ENCODE measurements at regions not wholly inside any gene's neighbourhood (a gene's known extent, or its start where the extent isn't known, plus 50 kb on each side); places are given as distances from the start of the nearest gene placed in this dataset.

- DNase-seq: no peak
Measured at GRCh38 chr18:73270920-73271634, 403.3 kb upstream of the NETO1 start.

GRCh38 chr18:73264562-73264921, 396.8 kb upstream of the NETO1 start:
- DNase-seq: no peak

- DNase-seq: no peak
Measured at GRCh38 chr18:73261923-73262322, 394.1 kb upstream of the NETO1 start.

- no peak for DNase-seq
Measured at GRCh38 chr18:73261243-73261642, 393.5 kb upstream of the NETO1 start.

DNA sequence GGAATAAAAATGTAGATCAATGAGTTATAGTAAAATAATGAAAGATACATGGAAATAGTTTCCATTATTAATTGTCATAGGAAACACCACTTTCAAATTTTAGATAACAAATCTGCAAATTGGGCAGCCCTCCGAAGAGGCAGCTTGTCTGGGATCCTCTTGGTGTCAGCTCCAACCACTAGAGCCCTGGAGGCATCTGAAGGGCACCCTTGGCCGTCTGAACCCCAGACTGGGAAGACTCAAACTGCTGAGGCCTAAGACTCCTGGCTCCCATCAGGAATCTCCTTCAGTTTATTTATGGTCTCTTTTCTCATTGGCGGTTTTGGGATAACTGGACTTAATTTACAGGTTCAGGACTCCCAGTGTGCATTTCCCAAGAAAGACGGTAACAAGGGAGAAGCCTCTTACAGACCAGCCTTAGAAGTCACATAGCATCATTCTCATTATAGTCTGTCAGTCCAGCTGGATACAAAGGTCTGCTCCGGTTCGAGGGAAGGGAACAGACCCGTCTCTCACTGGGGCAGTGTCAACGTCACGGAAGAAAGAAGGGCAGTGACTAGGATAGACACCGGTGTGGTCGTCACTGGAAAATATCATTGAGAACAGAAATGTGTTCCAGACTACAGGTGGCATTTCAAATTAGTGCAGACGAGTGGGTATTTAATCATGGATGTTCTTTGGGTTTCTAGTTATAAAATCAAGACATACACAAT, 390.7 kb upstream of the NETO1 start:
- no peak for DNase-seq

DNA sequence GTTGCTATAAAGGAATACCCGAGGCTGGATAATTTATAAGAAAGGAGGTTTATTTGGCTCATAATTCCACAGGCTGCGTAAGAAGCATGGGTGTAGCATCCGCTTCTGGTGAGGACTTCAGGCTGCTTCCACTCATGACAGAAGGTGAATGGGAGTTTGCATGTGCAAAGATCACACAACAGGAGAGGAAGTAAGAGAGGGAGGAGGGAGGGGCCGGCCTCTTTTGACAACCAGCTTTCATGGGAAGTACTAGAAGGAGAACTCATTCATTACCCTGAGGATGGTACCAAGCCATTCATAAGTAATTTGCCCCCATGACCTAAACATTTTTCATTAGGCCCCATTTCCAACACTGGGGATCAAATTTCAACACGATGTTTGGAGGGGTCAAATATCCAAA, 386.8 kb upstream of the NETO1 start:
- no peak for DNase-seq

GRCh38 chr18:73249030-73249429, 381.2 kb upstream of the NETO1 start:
- DNase-seq: no peak

DNA sequence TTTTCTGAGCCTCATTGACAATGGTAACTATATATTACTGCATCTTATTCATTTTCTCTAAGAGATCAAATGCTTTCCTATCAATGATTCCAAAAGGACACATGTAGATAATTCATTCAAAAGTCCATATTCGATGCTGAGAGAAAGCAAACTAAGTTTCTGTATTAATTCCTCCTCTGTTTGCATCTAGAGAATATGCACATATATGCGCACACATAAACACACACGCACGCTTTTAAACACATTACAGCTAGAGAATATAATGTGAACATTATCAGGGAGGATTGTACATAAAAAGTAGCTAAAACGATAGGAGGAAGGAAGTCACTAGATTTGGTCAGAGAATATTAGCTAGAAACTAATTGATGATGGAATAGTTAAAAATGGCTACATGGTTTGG, 379.0 kb upstream of the NETO1 start:
- no peak for DNase-seq

GRCh38 chr18:73245345-73245744, 377.6 kb upstream of the NETO1 start:
- no peak for DNase-seq

DNA sequence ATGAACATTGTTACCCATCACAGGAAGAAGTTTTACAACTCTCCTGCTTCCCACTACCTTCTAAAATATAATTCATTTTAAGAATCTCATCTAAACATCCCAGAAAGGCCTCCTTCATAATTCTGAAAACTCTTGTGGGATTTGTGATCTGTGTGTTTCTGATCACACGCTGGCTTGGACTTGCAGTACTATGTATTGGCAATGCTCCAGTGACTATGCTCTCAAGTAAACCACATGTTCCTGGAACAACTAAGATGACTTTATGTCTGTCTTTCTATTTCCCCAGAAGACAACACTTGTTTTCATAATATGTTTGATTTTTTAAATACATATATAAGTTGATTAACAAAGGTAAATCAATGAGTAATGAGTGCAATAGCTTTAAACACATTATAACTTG, 376.6 kb upstream of the NETO1 start:
- no peak for DNase-seq

DNA sequence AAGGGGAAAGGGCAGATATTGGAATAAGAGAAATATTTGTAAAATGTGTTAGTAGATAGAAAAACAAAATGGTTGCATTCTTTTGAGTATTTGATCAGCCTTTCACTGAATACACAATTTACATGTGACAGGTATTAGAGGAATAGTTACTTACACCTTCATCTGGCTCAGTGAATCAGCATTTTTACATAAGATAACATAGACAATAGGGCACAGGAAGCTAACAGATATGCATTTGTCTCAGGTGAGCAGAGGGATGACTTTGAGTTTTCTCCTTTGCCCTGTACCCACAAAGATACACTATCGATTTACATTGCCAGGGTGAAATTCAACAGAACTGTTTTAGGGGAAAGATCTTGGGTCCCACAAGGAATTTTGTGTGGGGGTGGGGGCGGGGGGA, 373.1 kb upstream of the NETO1 start:
- no peak for DNase-seq

DNA sequence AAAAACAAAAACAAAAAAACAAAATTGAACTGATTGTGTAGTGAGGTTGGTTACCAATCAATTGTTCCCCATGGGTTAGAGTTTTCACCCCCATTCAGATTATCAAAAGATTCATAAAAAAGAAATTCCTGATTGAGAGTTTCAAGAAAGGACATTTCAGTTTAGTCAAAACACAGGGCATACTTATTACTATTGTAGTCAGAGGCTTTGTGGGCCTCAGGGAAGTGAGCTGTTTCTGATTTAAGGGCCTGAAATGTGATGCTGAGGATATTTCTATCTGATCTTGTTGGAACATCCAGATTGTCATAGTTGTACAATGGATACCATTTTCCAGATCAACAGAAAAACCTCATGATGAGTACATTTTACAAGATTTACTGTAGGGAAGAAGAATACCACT, 368.1 kb upstream of the NETO1 start:
- DNase-seq: no peak

DNA sequence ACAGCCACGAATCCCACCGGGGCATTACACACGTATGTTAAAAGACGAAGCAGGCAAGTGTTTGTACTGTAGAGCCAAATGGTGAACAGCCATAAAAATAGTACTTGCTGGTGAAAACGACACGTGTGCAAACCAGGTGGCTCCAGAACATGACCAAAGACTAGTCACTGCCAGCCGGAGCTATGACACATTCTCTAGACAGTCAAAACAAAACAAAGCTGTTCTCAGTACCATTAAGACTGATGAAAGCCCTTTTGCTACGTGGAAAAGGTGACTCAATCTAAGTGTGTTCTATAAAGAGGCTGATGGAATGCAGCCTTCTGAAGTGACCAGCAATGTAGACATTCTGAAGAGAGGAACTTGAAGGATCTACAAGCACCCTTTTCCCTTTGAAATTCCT, 367.7 kb upstream of the NETO1 start:
- no peak for DNase-seq

DNA sequence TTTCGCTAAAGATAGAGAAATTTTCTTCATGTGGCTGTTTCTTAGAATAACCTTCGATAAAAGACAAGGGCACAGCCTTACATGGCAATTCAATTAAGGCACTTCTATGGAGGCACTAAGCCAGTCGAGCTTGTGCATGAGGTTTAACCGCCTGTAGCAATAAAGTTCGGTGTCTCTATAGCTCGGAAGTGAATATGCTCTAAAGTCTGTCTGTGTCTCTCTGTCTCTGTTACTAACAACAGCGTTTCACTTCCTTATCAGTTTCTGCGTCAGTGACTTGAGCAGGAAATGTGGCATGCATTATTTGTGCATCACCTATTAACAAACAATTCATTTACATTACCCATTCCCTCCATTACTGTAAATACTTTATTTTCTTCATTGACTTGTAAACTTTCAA, 365.1 kb upstream of the NETO1 start:
- DNase-seq: no peak

GRCh38 chr18:73220663-73221062, 352.9 kb upstream of the NETO1 start:
- no peak for DNase-seq

- DNase-seq: no peak
Measured at GRCh38 chr18:73218293-73218692, 350.5 kb upstream of the NETO1 start.

DNA sequence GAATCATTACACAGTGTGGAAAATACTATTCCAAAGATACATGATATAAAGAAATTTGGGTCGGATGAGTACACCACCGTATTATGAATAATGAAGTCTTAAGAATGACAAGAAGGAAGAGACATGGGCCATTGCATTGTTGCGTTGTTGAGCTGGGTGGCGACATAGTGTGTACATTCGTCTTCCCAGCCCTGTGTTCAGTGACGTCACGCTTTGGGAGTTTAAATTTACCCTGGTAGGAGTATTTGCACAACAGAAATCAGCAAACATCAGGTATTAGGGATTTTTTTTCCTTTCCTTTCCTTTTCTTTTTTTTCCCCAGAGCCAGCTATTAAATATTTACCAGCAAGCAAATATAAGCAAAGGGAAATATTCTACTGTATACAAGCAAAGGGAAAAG, 347.2 kb upstream of the NETO1 start:
- DNase-seq: no peak

- DNase-seq: no peak
Measured at GRCh38 chr18:73212442-73212841, 344.7 kb upstream of the NETO1 start.

DNA sequence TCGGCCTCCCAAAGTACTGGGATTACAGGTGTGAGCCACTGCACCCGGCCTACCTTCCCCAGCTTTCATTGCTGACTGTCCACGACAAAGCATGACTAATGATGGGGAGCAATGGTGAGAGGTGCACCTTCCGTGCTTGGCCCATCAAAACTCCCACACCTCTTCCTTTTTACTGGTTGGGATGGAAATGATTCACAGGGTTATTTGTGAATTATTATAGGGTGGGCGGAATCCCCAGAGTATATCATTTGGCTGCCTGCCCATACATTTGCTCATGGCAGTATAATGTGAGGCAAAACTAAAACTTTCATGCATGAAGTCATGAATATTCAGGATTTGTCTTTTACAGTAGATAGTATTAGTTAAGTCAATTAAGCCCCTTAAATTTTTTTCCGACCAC, 334.2 kb upstream of the NETO1 start:
- DNase-seq: no peak

GRCh38 chr18:73199151-73199550, 331.4 kb upstream of the NETO1 start:
- DNase-seq: no peak

- no peak for DNase-seq
Measured at GRCh38 chr18:73189718-73190117, 321.9 kb upstream of the NETO1 start.

DNA sequence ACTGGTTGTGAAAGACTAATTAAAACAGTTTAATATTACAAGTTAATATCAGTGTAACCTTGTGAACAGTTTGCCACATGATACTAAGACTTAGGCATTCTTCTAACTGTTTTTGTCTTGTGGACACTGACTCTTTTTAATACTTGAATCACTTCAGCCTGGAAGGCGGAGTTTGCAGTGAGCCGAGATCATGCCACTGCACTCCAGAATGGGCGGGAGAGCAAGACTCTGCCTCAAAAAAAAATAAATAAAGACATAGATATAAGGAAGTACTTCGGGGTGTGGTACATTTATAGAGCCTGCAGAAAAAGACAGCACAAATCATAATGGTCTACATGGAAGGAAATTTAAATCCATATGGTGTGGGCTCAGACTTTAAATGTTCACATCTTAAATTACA, 300.4 kb upstream of the NETO1 start:
- no peak for DNase-seq

DNA sequence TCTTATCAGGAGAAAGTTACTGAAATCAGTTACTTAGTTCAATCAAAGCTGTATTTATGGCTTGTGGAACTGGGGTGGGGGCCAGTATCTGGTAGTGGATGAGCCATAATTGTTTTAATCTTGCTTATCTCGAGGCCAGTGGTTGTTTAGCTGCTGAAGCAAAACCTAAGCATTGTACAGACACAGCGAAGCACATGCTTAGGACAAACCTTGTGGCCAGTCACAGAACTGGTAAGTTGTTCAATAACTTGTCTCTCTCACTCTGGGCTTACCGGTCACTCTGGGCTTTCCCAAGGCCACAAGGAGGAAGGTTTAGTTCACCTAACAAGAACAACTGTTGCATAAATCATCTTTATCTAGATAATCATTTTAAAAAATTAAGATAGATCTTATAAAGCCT, 296.6 kb upstream of the NETO1 start:
- no peak for DNase-seq

DNA sequence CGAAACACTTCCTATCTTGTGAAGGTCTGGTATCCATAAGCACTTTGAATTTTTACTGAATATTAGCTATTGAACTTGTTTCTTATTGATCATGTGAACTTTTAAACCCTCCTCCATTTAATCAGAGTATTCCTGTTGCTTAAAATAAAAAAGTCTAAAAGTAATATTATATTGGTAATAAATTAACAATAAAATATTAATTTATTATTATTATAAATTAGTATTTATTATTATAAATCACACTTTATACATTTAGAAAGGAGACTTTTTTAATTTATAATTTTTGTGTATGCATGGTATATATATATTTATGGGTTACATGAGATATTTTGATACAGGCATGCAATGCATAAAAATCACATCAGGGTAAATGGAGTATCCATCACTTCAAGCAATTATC, 295.4 kb upstream of the NETO1 start:
- no peak for DNase-seq

- no peak for DNase-seq
Measured at GRCh38 chr18:73156117-73156516, 288.3 kb upstream of the NETO1 start.

All from activated naive CD4-positive, alpha-beta T cell treated with Interleukin-2 at 50 U/mL for 16 hours (primary cell).